ENCODE measurements at regions not wholly inside any gene's neighbourhood (a gene's known extent, or its start where the extent isn't known, plus 50 kb on each side); places are given as distances from the start of the nearest gene placed in this dataset.

GRCh38 chr4:34010751-34011519 lies 2233.4 kb downstream of the ARAP2 start:
- H3K4me3 ChIP-seq (ENCODE audit: low read depth, low read length), result no peak overlapping the region
- TF ChIP-seq, protein P1, sequence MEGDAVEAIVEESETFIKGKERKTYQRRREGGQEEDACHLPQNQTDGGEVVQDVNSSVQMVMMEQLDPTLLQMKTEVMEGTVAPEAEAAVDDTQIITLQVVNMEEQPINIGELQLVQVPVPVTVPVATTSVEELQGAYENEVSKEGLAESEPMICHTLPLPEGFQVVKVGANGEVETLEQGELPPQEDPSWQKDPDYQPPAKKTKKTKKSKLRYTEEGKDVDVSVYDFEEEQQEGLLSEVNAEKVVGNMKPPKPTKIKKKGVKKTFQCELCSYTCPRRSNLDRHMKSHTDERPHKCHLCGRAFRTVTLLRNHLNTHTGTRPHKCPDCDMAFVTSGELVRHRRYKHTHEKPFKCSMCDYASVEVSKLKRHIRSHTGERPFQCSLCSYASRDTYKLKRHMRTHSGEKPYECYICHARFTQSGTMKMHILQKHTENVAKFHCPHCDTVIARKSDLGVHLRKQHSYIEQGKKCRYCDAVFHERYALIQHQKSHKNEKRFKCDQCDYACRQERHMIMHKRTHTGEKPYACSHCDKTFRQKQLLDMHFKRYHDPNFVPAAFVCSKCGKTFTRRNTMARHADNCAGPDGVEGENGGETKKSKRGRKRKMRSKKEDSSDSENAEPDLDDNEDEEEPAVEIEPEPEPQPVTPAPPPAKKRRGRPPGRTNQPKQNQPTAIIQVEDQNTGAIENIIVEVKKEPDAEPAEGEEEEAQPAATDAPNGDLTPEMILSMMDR (IDR thresholded peaks at IDR 0.05; ENCODE audit: borderline replicate concordance, insufficient read depth, low read depth, low read length), result no peak

DNA sequence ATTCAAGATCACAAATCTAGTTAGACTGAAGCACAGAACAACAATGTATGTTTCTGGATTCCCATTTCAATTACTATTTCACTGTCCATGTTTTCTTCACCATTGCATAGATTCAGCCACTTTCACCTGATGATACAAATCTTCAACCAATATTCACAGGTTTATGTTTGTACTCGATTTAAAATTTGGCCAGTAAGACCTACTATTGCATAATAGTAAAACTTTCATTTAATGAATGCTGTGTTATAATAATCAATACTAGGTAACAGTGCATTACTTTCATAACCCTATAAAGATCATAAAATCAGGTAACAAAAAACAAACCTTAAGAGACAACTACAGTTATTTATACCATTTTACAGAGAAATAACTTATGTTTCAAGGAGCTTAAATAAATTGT lies 2209.1 kb downstream of the ARAP2 start:
- TF ChIP-seq, protein P1 (IDR thresholded peaks at IDR 0.05; ENCODE audit: borderline replicate concordance, insufficient read depth, low read depth, low read length), result no peak
- no peak overlapping the region for H3K4me3 ChIP-seq (ENCODE audit: low read depth, low read length)

DNA sequence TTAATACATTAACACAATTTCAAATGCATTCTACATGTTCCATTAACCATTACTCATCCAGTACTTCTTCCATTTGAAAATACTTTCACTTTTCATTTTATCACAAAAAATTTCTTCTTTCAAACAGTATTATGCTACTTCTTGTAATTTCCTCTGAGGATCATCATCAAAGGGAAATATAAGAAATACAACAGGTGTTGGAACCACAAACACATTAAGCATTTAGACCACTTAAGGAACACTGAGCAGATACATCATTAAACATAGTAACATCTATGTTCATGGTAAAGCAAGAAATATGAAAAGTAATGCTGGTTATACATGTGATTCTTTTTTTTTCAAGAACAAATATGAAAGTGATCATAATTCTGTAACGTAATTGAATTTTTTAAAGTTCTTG lies 2207.0 kb downstream of the ARAP2 start:
- H3K4me3 ChIP-seq (ENCODE audit: low read depth, low read length), result no peak overlapping the region
- TF ChIP-seq, protein P1 (IDR thresholded peaks at IDR 0.05; ENCODE audit: borderline replicate concordance, insufficient read depth, low read depth, low read length), result no peak

- TF ChIP-seq, protein P1 (IDR thresholded peaks at IDR 0.05; ENCODE audit: borderline replicate concordance, insufficient read depth, low read depth, low read length), result no peak
- H3K4me3 ChIP-seq (ENCODE audit: low read depth, low read length), result no peak overlapping the region
Observed at GRCh38 chr4:34039766-34040165, 2204.5 kb downstream of the ARAP2 start.

DNA sequence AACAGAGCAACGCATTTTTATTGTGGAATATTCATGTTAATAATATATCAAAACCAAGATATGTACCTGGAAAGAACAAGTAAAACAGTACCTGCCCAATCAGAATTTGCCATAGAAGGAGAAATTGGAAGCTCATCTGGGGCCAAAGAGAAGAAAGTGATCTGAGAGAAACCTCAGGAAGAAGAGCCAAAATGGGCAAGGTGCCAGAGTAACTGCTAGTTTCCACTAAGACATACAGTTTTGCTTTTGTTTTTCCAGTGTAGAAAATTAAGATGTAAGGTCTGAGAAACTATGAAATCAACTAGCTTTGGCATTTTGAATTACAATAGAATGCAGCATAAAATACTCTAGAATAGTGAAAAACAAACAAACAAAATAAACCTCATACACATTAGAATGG lies 2201.2 kb downstream of the ARAP2 start:
- TF ChIP-seq, protein P1 (IDR thresholded peaks at IDR 0.05; ENCODE audit: borderline replicate concordance, insufficient read depth, low read depth, low read length), result no peak
- no peak overlapping the region for H3K4me3 ChIP-seq (ENCODE audit: low read depth, low read length)

GRCh38 chr4:34046580-34046979 lies 2197.7 kb downstream of the ARAP2 start:
- H3K4me3 ChIP-seq (ENCODE audit: low read depth, low read length), result no peak overlapping the region
- TF ChIP-seq, protein P1 (IDR thresholded peaks at IDR 0.05; ENCODE audit: borderline replicate concordance, insufficient read depth, low read depth, low read length), result no peak

DNA sequence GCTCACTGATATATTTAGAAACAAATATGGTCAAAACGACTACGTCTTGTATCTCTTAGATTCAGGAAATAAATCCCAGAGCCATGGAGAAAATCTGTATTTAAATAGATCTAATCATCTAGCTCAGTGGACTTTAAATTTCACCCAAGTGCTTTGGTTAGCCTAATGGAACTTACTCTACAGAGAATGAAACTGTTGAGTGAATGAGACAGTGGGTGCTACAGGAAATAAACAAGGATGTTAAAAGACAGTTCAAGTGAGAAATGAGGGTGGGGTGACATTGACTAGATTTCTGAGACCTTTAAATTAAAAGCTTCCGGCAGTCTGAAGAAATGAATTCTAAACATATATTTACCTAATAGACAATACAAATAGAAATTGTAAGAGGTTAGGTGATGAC lies 2197.0 kb downstream of the ARAP2 start:
- TF ChIP-seq, protein P1 (IDR thresholded peaks at IDR 0.05; ENCODE audit: borderline replicate concordance, insufficient read depth, low read depth, low read length), result no peak
- no peak overlapping the region for H3K4me3 ChIP-seq (ENCODE audit: low read depth, low read length)

All from GM12875 (cell line).